ENCODE measurements at regions not wholly inside any gene's neighbourhood (a gene's known extent, or its start where the extent isn't known, plus 50 kb on each side); places are given as distances from the start of the nearest gene placed in this dataset.

- Mint-ChIP-seq H3K27ac (ENCODE audit: unreplicated experiment) (no peak overlapping the region), H3K27me3 (ENCODE audit: low read depth, unreplicated experiment) (no peaks in the 10 kb centered on the region), H3K36me3 (ENCODE audit: low read depth, unreplicated experiment) (no peaks in the 10 kb centered on the region), H3K4me3 (ENCODE audit: unreplicated experiment) (no peak overlapping the region), H3K4me1 (ENCODE audit: low read depth, unreplicated experiment) (no peaks in the 10 kb centered on the region), H3K9me3 (ENCODE audit: unreplicated experiment) (no peaks in the 10 kb centered on the region)
- FAIRE-seq: no peak
- no peaks in the 10 kb centered on the region for H3K36me3 ChIP-seq (ENCODE audit: insufficient read depth, low read length)
- H3K4me2 ChIP-seq (ENCODE audit: low read length): no peak overlapping the region
- TF ChIP-seq EZH2 (IDR thresholded peaks at IDR 0.05; ENCODE audit: insufficient read depth, low read length): no peak
- TF ChIP-seq, protein P1, sequence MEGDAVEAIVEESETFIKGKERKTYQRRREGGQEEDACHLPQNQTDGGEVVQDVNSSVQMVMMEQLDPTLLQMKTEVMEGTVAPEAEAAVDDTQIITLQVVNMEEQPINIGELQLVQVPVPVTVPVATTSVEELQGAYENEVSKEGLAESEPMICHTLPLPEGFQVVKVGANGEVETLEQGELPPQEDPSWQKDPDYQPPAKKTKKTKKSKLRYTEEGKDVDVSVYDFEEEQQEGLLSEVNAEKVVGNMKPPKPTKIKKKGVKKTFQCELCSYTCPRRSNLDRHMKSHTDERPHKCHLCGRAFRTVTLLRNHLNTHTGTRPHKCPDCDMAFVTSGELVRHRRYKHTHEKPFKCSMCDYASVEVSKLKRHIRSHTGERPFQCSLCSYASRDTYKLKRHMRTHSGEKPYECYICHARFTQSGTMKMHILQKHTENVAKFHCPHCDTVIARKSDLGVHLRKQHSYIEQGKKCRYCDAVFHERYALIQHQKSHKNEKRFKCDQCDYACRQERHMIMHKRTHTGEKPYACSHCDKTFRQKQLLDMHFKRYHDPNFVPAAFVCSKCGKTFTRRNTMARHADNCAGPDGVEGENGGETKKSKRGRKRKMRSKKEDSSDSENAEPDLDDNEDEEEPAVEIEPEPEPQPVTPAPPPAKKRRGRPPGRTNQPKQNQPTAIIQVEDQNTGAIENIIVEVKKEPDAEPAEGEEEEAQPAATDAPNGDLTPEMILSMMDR (IDR thresholded peaks at IDR 0.05; ENCODE audit: insufficient read depth, low read depth, low read length): no peak
- no peak overlapping the region for H3K4me3 ChIP-seq (ENCODE audit: insufficient read depth, low read depth, low read length)
- H3K27ac ChIP-seq (ENCODE audit: low read depth, low read length): no peak overlapping the region
- H3K79me2 ChIP-seq (ENCODE audit: insufficient read depth, low read length): no peaks in the 10 kb centered on the region
- no peaks in the 10 kb centered on the region for H3K4me1 ChIP-seq (ENCODE audit: insufficient read depth, low read length)
- no peak overlapping the region for H3K9ac ChIP-seq (ENCODE audit: low read length)
- DNase-seq (ENCODE audit: low read depth): no peak
- no peaks in the 10 kb centered on the region for H3K27me3 ChIP-seq (ENCODE audit: insufficient read depth, low read length)
- H4K20me1 ChIP-seq (ENCODE audit: insufficient read depth, low read length): no peaks in the 10 kb centered on the region
- no peaks in the 10 kb centered on the region for H3K9me3 ChIP-seq (ENCODE audit: insufficient read depth, low read depth, low read length)
- H2AFZ ChIP-seq (ENCODE audit: low read depth, low read length): no peak overlapping the region
These were observed 261.9 kb upstream of the NREP start for GRCh38 chr5:112018846-112019245.

GRCh38 chr5:112016980-112017379, 260.0 kb upstream of the NREP start:
- H4K20me1 ChIP-seq (ENCODE audit: insufficient read depth, low read length): no peaks in the 10 kb centered on the region
- Mint-ChIP-seq H3K4me1 (ENCODE audit: low read depth, unreplicated experiment) (no peaks in the 10 kb centered on the region), H3K36me3 (ENCODE audit: low read depth, unreplicated experiment) (no peaks in the 10 kb centered on the region), H3K27me3 (ENCODE audit: low read depth, unreplicated experiment) (no peaks in the 10 kb centered on the region), H3K9me3 (ENCODE audit: unreplicated experiment) (no peaks in the 10 kb centered on the region), H3K27ac (ENCODE audit: unreplicated experiment) (no peak overlapping the region), H3K4me3 (ENCODE audit: unreplicated experiment) (no peak overlapping the region)
- no peaks in the 10 kb centered on the region for H3K79me2 ChIP-seq (ENCODE audit: insufficient read depth, low read length)
- no peak for DNase-seq (ENCODE audit: low read depth)
- no peak for TF ChIP-seq EZH2 (IDR thresholded peaks at IDR 0.05; ENCODE audit: insufficient read depth, low read length)
- TF ChIP-seq, protein P1 (IDR thresholded peaks at IDR 0.05; ENCODE audit: insufficient read depth, low read depth, low read length): no peak
- peaks cover 2% of the 10 kb centered on the region for H3K4me1 ChIP-seq (ENCODE audit: insufficient read depth, low read length)
- H3K9ac ChIP-seq (ENCODE audit: low read length): no peak overlapping the region
- no peak overlapping the region for H3K4me2 ChIP-seq (ENCODE audit: low read length)
- no peak overlapping the region for H2AFZ ChIP-seq (ENCODE audit: low read depth, low read length)
- H3K27ac ChIP-seq (ENCODE audit: low read depth, low read length): no peak overlapping the region
- no peak overlapping the region for H3K4me3 ChIP-seq (ENCODE audit: insufficient read depth, low read depth, low read length)
- H3K27me3 ChIP-seq (ENCODE audit: insufficient read depth, low read length): no peaks in the 10 kb centered on the region
- no peaks in the 10 kb centered on the region for H3K36me3 ChIP-seq (ENCODE audit: insufficient read depth, low read length)
- FAIRE-seq: no peak
- H3K9me3 ChIP-seq (ENCODE audit: insufficient read depth, low read depth, low read length): no peaks in the 10 kb centered on the region

DNA sequence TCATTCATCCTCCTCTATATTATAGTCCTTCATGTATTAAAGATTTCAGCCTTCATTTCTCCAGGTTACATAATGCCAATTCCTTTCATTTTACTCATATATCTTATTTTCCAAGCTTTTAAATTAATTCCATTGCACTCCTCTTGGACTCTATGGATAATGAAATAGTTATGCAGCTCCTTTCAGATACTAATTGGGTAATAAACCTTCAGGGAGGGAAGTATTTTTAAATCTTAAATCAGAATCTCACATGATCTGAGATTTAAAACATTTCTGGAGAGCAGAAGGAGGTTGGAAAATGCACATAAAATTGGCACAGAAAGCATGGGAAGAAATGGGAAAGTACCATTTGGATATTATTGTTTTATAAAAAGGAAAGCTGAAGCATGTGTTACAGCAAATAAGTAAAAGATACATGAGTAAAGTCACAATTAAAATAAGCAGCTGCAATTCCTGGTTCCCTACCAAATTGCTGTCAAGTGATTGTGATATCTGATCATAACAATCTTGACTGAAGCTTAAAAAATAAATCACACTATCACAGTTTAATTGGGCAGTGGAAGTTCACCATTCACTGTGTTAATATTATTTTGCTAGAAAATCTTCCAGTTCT, 257.9 kb upstream of the NREP start:
- no peaks in the 10 kb centered on the region for H3K36me3 ChIP-seq (ENCODE audit: insufficient read depth, low read length)
- H3K79me2 ChIP-seq (ENCODE audit: insufficient read depth, low read length): no peaks in the 10 kb centered on the region
- no peak overlapping the region for H3K27ac Mint-ChIP-seq (ENCODE audit: unreplicated experiment)
- H3K9me3 Mint-ChIP-seq (ENCODE audit: unreplicated experiment): no peaks in the 10 kb centered on the region
- H3K4me1 Mint-ChIP-seq (ENCODE audit: low read depth, unreplicated experiment): no peaks in the 10 kb centered on the region
- H3K27me3 ChIP-seq (ENCODE audit: insufficient read depth, low read length): no peaks in the 10 kb centered on the region
- TF ChIP-seq EZH2 (IDR thresholded peaks at IDR 0.05; ENCODE audit: insufficient read depth, low read length): no peak
- TF ChIP-seq, protein P1 (IDR thresholded peaks at IDR 0.05; ENCODE audit: insufficient read depth, low read depth, low read length): no peak
- FAIRE-seq (no peak), DNase-seq (ENCODE audit: low read depth) (no peak)
- no peak overlapping the region for H3K27ac ChIP-seq (ENCODE audit: low read depth, low read length)
- no peaks in the 10 kb centered on the region for H3K27me3 Mint-ChIP-seq (ENCODE audit: low read depth, unreplicated experiment)
- no peak overlapping the region for H3K4me3 Mint-ChIP-seq (ENCODE audit: unreplicated experiment)
- H2AFZ ChIP-seq (ENCODE audit: low read depth, low read length): no peak overlapping the region
- H3K36me3 Mint-ChIP-seq (ENCODE audit: low read depth, unreplicated experiment): no peaks in the 10 kb centered on the region
- H3K9ac ChIP-seq (ENCODE audit: low read length): no peak overlapping the region
- no peak overlapping the region for H3K4me2 ChIP-seq (ENCODE audit: low read length)
- no peaks in the 10 kb centered on the region for H3K9me3 ChIP-seq (ENCODE audit: insufficient read depth, low read depth, low read length)
- H3K4me1 ChIP-seq (ENCODE audit: insufficient read depth, low read length): peaks cover 4% of the 10 kb centered on the region
- H4K20me1 ChIP-seq (ENCODE audit: insufficient read depth, low read length): no peaks in the 10 kb centered on the region
- no peak overlapping the region for H3K4me3 ChIP-seq (ENCODE audit: insufficient read depth, low read depth, low read length)

Data from astrocyte (in vitro differentiated cells and primary cell).